C4-2B (cell line): ENCODE measurements at regions not wholly inside any gene's neighbourhood (a gene's known extent, or its start where the extent isn't known, plus 50 kb on each side); places are given as distances from the start of the nearest gene placed in this dataset.

Experiments used
- CTCF ChIP-seq: fragments of 450-650 bp; conservative IDR thresholded peaks from 2 replicates; pipeline ENCODE4 v1.5.1; 2017; ENCODE audit warnings: mild to moderate bottlenecking
- ZFX ChIP-seq: fragments of 450-650 bp; IDR thresholded peaks from 2 replicates; pipeline ENCODE4 v1.6.1; 2017

DNA sequence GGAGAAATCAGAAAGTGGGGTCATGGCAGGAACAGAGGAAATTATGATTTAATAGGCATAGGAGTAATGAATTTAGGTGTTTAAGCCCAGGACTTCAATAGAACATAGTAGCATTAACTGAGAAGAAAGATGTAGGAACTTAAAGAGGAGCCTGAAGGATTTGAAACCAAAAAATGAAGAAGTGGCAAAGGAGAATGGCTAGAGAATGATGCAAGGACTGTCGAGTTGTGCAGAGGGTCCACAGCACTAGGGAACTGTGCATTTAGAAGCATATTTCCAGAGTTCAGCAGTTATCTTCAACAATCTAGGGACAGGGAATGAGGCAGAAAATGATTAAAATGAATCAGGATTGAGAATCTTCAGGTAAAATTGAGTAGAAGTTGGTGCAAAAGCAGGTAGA is 328.1 kb upstream of the LYPLAL1 start:
- TF ChIP-seq CTCF (no peak), ZFX (no peak)
